GM11168 (cell line): ENCODE measurements at regions not wholly inside any gene's neighbourhood (a gene's known extent, or its start where the extent isn't known, plus 50 kb on each side); places are given as distances from the start of the nearest gene placed in this dataset.

Experiments used
- in situ Hi-C: fragments of 300-500 bp; cut with MboI; formaldehyde crosslinking; loops from one replicate; pipeline ENCODE4 v1.12.0; 2022; ENCODE audit warnings: low sequenced_read_pairs; ENCODE audit not compliant: unreplicated experiment

DNA sequence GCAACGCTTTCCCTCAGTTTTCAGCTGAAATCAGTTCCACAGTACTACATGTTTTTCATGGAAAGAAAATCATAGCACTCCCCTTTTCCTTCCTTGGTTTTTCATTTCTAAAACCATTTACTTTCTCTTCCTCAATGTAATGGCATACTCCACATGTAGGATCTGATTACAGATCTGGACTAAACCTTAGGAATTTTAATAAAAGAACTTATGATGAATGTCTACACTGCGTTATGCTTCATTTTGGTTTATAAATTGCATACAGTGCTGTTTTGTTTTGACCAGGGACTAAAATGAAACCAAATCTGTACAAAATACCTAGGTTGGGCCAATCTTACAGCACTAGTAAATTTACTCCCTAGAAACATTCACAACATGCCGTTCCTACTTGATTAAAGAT, 589.9 kb downstream of the TBC1D4 start:
- in situ Hi-C loops: no loop called here

- in situ Hi-C loops: no loop called here
These were observed 590.4 kb downstream of the TBC1D4 start for GRCh38 chr13:74891610-74892009.

GRCh38 chr13:74889321-74889720, 592.6 kb downstream of the TBC1D4 start:
- in situ Hi-C loops: no loop called here

DNA sequence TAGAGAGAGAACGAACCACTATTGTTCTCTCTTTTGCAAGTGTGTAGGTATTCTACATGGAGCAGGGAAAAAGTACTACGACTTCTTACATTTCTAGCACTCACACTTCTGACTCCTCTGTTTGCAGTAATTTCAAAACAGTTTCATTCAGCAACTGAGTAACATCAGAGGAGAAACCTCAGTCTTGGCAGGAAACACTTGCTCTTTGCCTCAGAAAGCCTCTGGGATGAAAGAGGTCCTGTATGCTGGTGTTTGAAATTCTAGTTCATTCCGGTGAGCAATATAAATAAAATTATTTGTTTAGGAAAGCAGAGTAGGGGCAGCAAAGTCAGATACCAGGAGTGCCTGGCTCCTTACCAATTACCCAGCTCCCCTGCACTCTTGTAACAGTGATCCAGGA, 595.5 kb downstream of the TBC1D4 start:
- in situ Hi-C loops: no loop called here

DNA sequence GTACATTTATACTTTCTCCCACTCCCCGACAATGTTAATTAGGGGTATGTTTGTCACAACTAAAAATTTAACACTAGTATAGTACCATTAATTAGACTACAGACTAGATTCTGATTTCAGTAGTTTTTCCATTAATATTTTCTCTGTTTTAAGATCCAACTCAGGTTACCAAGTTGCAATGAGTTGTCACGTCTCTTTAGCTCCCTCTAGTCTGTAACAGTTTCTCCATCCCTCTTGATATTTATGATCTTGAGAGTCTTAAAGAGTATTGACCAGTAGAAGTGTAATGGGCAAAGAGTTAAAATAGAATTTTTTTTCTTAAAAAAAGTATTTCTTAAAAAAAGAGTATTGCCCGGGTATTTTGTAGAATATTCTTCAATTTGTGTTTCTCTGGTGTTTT, 598.1 kb downstream of the TBC1D4 start:
- in situ Hi-C loops: no loop called here

DNA sequence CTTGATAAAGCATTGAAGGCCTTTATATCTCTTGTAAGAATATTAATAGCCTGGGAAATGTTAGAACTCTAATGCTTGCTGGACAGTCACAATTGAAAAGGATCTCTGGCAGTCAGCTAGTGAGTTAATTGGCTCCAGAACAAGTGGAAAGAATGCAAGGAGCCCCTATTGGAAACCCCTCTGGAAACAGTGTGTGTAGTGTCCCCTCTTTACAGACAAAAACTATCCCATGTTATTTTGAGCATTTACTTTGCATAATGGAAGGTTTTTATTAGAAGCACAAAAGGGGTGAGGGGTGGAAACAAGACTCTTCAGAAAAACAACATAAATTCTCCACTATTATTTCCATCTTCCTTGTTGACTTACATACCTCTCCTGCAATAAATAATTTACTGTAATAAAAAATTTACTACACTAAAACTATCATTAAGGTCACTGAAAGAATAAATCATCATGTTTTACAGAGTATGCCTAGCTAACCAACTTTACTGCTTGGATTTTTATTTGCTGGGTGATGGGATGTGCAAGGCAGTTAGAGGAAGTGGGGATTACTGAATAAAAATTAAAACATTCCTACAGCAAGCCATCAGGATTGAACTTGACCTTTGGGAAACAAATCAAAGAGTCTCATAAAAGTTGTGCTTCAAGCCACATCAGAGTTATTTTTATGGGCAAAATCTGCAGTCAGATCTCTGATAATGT, 610.4 kb downstream of the TBC1D4 start:
- in situ Hi-C loops: no loop called here

DNA sequence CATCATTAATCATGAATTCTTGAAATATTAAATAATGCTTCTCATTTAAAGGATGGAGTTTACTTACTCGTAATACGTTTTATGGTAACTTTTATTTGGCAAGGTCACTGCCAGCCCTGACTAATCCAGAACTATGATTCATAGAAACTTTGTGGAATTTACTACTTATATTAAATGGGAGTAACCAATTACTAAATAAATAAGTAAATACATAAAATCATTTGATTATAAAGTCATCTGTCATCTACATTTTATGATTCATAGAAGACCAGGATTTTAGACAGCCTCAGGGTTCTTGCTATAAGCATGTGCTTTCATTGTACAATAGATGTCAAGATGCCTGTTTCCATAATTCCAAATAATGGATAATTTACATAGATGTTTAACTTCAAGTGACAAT, 611.1 kb downstream of the TBC1D4 start:
- in situ Hi-C loops: no loop called here

DNA sequence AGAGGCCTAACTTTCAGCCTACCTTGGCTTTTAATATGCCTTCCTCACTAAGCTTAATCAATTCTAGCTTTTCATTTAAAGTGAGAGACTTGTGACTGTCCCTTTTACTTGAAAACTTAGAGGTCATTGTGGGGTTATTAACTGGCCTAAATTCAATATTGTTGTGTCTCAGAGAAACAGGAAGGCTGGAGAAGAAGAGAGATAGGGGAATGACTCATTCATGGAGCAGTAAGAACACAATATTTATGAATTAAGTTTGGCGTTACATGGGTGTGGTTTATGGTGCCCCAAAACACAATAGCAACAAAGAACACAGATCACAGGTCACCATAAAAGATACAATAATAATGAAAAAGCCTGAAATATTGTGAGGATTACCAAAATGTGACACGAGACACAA, 612.1 kb downstream of the TBC1D4 start:
- in situ Hi-C loops: no loop called here

- in situ Hi-C loops: no loop called here
These were observed 613.9 kb downstream of the TBC1D4 start for GRCh38 chr13:74868049-74868448.

- in situ Hi-C loops: no loop called here
These were observed 614.5 kb downstream of the TBC1D4 start for GRCh38 chr13:74867460-74867859.

DNA sequence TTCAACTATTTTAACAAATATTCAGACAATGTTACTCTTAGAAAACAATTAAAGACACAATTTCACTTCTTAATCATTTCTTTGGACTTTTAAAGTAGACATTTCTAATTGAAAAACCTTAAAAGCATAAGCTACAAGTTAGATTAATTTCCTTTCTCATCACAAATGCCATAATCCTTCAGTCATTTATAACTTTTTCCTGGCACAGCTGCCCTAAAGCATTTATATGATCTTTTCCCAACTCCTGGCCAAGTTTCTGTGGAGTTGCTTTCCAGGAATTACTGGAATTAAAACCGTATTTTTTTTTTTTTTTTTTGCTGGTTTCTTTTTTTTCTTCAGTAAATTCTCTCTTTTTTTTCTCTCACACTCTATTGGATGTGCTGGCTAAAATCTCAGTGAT, 615.9 kb downstream of the TBC1D4 start:
- in situ Hi-C loops: no loop called here

DNA sequence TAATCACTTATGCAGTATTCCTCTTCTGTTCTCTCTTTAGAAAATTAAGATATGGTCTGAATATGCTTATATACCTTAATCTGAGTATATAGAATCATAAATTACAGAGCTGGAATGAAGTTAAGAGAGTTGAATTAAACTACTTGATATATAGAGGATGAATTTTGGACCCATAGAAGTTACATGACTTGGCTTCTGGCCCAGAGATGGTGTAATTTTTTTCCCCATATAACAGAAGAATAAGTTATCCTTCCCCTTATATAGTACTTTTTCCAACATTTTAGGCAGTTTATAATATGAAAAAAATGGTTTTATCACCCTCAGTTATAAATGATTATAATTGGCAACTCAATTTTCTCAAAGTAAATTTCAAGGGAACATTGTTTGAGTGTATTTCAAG, 616.3 kb downstream of the TBC1D4 start:
- in situ Hi-C loops: no loop called here

DNA sequence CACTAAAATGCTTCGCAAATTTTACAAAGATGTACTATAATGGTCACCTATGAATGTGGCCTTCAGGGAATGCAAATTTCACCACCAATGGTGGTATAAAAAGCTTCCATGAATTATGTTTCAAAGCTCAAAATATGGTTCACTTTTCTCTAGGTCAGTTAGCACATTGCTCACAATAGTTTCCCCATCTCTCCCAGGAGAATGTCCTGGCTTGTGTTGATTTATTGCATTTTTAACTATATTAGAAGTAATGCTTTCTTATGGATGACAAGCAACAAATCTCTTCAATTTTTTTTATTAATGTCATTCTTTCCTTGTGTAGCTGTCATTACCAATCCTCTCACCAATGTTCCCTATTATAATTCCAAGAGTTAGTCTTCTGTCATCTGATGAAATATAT, 621.2 kb downstream of the TBC1D4 start:
- in situ Hi-C loops: no loop called here

DNA sequence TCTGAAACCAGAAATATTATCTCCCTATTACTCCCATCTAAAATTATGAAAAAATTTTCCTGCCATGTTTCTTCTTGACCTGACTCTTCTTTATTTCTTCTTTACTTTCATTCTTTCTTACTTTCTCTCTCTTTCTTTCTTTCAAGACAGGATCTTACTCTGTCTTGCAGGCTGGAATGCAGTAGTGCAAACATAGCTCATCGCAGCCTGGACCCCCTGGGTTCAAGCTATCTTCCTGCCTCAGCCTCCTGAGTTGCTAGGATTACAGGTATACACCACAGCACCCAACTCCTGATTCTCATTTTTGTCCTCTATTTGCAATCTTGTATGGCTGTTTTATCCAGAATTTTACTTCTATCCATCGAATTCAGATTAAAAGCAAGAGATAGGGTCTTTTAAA, 631.1 kb downstream of the TBC1D4 start:
- in situ Hi-C loops: no loop called here

DNA sequence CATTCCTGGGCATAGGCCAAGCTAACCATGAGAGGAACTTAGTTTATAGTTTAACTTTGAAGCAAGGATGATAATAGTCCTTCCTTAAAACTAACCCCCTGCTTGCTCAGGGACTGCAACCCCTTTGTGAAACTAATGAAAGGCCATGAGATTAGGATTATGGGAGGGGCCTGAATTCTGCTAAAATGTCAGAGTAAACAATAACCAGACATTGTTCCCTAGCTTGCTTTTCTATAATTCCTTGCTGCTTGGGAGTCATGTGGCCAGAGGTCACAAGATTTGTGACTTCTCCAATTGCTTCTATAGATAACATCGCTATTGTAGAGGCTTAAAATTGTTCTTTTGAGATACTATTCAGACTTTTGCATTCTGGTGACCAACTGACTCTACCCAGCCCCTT, 634.0 kb downstream of the TBC1D4 start:
- in situ Hi-C loops: no loop called here

GRCh38 chr13:74845806-74846205, 636.2 kb downstream of the TBC1D4 start:
- in situ Hi-C loops: no loop called here

DNA sequence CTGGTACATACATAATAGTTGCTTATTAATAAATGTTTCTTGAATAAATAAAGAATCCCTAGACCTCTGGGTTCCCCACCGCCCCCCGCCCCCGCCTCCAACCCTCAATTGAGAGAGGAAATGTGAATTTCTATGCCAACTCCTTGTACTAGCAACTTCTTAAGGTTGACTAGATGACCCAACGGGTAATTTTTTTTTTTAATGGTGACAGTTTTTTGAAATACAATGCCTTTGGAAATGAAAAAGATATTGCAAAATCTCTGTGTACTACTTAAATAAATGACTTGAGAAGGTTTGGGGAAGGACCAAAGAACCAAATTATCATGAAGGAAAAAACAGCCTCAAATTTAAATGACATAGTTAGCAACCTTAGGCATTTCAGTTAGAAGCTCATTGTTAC, 640.3 kb downstream of the TBC1D4 start:
- in situ Hi-C loops: no loop called here

DNA sequence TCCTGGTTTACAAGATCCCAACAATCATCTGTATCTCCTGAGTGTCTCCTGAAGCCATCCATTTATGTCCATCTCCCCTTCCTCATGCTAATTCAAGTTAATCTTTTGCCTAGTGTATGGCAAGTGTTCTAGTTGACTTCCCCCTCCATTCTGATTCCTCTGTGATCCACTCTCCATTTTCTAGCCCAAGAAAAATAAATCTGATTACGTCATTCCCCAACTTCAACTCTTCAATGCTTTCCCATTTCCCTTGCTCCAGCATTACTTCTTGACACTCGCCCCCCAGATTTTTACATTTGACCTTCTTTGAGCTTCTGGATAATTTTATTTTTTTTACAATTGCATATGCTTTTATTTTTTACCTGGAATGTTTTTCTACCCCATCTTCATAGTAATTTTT, 640.8 kb downstream of the TBC1D4 start:
- in situ Hi-C loops: no loop called here

DNA sequence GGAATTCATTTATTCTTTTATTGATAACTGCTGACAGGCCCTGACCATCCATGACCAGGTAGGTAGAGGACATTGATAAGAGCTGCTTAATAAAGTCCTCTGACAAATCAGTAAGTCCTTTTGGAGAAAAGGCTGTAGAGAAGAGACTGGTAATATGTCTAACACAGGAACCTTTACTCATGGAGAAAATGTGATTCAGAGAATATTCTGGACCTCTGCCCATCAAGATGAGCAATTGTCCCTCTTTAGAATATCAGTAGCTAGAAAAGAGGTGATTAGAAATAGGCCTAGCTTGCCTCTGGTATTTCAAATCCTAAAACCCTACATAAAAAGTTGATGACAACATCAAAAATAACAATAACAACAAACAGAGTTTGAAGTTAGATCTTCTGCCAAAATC, 642.3 kb downstream of the TBC1D4 start:
- in situ Hi-C loops: no loop called here

GRCh38 chr13:74838096-74838495, 643.9 kb downstream of the TBC1D4 start:
- in situ Hi-C loops: no loop called here

GRCh38 chr13:74836628-74837027, 645.3 kb downstream of the TBC1D4 start:
- in situ Hi-C loops: no loop called here

DNA sequence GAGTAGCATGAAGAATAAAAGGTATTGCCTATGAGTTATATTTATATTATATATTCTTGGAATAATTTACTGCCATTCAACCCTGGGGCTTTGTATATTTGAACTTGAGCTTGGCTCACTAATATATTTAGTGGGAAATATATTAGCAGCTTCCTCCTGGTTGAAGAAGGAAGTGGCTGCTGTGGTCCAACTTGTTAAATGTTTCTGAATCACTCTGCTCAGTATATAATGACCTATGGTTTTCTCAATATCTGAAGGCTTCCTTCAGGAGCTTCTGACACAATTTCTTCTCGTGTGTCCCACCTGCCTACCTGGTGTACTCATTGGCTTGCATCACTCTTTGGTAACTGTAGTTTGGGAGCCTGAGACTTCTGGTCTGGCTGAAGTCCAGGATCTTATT, 646.4 kb downstream of the TBC1D4 start:
- in situ Hi-C loops: no loop called here

- in situ Hi-C loops: no loop called here
These were observed 656.1 kb downstream of the TBC1D4 start for GRCh38 chr13:74825938-74826246.
